ENCODE measurements at regions not wholly inside any gene's neighbourhood (a gene's known extent, or its start where the extent isn't known, plus 50 kb on each side); places are given as distances from the start of the nearest gene placed in this dataset.

DNA sequence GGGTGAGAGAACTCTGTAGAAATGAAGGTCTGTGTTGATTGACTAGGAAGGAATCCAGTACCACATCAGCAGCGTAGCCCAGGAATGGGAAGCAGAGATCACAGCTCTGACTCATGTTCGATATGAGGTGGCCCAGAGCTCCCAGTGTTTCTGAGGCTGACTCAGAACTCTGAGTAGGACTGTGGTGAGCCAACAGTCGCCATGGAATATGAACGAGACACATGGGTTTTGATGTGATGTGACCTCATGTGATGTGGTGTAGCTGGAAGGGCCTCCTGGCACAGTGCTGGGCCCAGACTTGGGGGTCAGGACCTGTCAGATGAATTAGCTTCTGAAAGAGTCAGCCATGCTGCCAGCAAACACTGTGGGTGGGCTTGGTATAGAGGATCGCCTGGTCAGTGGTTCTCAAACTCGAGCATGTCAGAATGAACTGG lies 237.0 kb downstream of the MRPL39 start:
- TF ChIP-seq, protein P1, sequence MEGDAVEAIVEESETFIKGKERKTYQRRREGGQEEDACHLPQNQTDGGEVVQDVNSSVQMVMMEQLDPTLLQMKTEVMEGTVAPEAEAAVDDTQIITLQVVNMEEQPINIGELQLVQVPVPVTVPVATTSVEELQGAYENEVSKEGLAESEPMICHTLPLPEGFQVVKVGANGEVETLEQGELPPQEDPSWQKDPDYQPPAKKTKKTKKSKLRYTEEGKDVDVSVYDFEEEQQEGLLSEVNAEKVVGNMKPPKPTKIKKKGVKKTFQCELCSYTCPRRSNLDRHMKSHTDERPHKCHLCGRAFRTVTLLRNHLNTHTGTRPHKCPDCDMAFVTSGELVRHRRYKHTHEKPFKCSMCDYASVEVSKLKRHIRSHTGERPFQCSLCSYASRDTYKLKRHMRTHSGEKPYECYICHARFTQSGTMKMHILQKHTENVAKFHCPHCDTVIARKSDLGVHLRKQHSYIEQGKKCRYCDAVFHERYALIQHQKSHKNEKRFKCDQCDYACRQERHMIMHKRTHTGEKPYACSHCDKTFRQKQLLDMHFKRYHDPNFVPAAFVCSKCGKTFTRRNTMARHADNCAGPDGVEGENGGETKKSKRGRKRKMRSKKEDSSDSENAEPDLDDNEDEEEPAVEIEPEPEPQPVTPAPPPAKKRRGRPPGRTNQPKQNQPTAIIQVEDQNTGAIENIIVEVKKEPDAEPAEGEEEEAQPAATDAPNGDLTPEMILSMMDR (IDR thresholded peaks at IDR 0.05): no peak
- no peak for TF ChIP-seq POLR2A (IDR thresholded peaks at IDR 0.05)

Data from vagina (tissue), 2 donors.